Panc1 (cell line): ENCODE measurements at regions not wholly inside any gene's neighbourhood (a gene's known extent, or its start where the extent isn't known, plus 50 kb on each side); places are given as distances from the start of the nearest gene placed in this dataset.

Experiments
- POLR2AphosphoS5 ChIP-seq: IDR thresholded peaks from 2 replicates; pipeline ENCODE4 v1.6.1; 2012; ENCODE audit warnings: mild to moderate bottlenecking, low read depth, low read length, moderate library complexity
- TF ChIP-seq, protein P1 (sequence below): fragments of 450-650 bp; IDR thresholded peaks from 2 replicates; pipeline ENCODE4 v1.5.1; 2017; ENCODE audit warnings: mild to moderate bottlenecking

DNA sequence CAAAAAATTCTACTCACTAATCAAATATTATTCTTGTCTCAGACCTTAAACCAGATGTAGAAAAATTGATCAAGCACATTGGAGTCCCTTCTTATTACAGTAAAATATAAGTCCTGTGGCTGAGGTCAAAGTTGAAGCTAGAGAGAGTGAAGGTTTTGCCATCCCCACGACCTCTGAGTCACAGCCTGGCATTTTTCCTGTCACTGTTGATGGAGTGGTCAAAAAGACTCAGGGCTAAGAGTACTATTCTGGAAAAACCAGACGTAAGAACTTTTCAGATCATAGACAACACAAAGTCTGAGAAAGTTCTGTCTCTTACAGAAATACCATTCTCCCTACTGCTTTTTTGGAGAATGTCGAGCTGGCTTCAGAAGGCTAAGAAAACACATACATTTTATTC is 323.7 kb upstream of the ANKRD30A start:
- TF ChIP-seq, protein P1, sequence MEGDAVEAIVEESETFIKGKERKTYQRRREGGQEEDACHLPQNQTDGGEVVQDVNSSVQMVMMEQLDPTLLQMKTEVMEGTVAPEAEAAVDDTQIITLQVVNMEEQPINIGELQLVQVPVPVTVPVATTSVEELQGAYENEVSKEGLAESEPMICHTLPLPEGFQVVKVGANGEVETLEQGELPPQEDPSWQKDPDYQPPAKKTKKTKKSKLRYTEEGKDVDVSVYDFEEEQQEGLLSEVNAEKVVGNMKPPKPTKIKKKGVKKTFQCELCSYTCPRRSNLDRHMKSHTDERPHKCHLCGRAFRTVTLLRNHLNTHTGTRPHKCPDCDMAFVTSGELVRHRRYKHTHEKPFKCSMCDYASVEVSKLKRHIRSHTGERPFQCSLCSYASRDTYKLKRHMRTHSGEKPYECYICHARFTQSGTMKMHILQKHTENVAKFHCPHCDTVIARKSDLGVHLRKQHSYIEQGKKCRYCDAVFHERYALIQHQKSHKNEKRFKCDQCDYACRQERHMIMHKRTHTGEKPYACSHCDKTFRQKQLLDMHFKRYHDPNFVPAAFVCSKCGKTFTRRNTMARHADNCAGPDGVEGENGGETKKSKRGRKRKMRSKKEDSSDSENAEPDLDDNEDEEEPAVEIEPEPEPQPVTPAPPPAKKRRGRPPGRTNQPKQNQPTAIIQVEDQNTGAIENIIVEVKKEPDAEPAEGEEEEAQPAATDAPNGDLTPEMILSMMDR, result no peak
- TF ChIP-seq POLR2AphosphoS5, result no peak
